Mononuclear cell (primary cell): ENCODE measurements at regions not wholly inside any gene's neighbourhood (a gene's known extent, or its start where the extent isn't known, plus 50 kb on each side); places are given as distances from the start of the nearest gene placed in this dataset.

Experiments
- H3K27me3 ChIP-seq: 2 replicates; pipeline ENCODE4 v1.6.0; 2011; ENCODE audit warnings: low read length, control low read depth; ENCODE audit not compliant: insufficient read depth
- H3K4me1 ChIP-seq: 2 replicates; pipeline ENCODE4 v1.5.1; 2011; ENCODE audit warnings: mild to moderate bottlenecking, low read length, control low read depth; ENCODE audit not compliant: insufficient read depth
- H3K4me3 ChIP-seq: 2 replicates; pipeline ENCODE4 v1.5.1; 2011; ENCODE audit warnings: mild to moderate bottlenecking, low read length, moderate library complexity
- H3K9me3 ChIP-seq: 2 replicates; pipeline ENCODE4 v1.5.1; 2011; ENCODE audit warnings: low read depth, mild to moderate bottlenecking, control low read depth, low read length

- no peaks in the 10 kb centered on the region for H3K4me1 ChIP-seq
- H3K27me3 ChIP-seq, result no peaks in the 10 kb centered on the region
- H3K4me3 ChIP-seq, result no peak overlapping the region
- H3K9me3 ChIP-seq, result no peaks in the 10 kb centered on the region
Measured at GRCh38 chr5:61854531-61854930, 451.5 kb upstream of the KIF2A start.

- H3K9me3 ChIP-seq, result no peaks in the 10 kb centered on the region
- H3K4me3 ChIP-seq, result no peak overlapping the region
- H3K27me3 ChIP-seq, result no peaks in the 10 kb centered on the region
- H3K4me1 ChIP-seq, result no peaks in the 10 kb centered on the region
Measured at GRCh38 chr5:61860978-61861377, 445.0 kb upstream of the KIF2A start.

- Histone ChIP-seq H3K27me3 (no peaks in the 10 kb centered on the region), H3K4me1 (no peaks in the 10 kb centered on the region), H3K9me3 (no peaks in the 10 kb centered on the region), H3K4me3 (no peak overlapping the region)
Measured at GRCh38 chr5:61866930-61867329, 439.1 kb upstream of the KIF2A start.

- H3K4me3 ChIP-seq, result no peak overlapping the region
- H3K27me3 ChIP-seq, result no peaks in the 10 kb centered on the region
- no peaks in the 10 kb centered on the region for H3K9me3 ChIP-seq
- no peaks in the 10 kb centered on the region for H3K4me1 ChIP-seq
Measured at GRCh38 chr5:61869333-61869732, 436.7 kb upstream of the KIF2A start.

- Histone ChIP-seq H3K4me3 (no peak overlapping the region), H3K27me3 (no peaks in the 10 kb centered on the region), H3K4me1 (no peaks in the 10 kb centered on the region), H3K9me3 (no peaks in the 10 kb centered on the region)
Measured at GRCh38 chr5:61878471-61878870, 427.5 kb upstream of the KIF2A start.

- Histone ChIP-seq H3K27me3 (no peaks in the 10 kb centered on the region), H3K4me3 (no peak overlapping the region), H3K9me3 (no peaks in the 10 kb centered on the region), H3K4me1 (no peaks in the 10 kb centered on the region)
Measured at GRCh38 chr5:61881821-61882487, 424.1 kb upstream of the KIF2A start.

GRCh38 chr5:61882901-61883500, 423.0 kb upstream of the KIF2A start:
- no peaks in the 10 kb centered on the region for H3K9me3 ChIP-seq
- H3K27me3 ChIP-seq, result no peaks in the 10 kb centered on the region
- no peaks in the 10 kb centered on the region for H3K4me1 ChIP-seq

GRCh38 chr5:61884252-61884855, 421.7 kb upstream of the KIF2A start:
- H3K4me3 ChIP-seq, result no peak overlapping the region
- H3K27me3 ChIP-seq, result no peaks in the 10 kb centered on the region
- H3K4me1 ChIP-seq, result no peaks in the 10 kb centered on the region
- H3K9me3 ChIP-seq, result no peaks in the 10 kb centered on the region

More at GRCh38 chr5:61882901-61883500, 423.0 kb upstream of the KIF2A start:
- no peak overlapping the region for H3K4me3 ChIP-seq

GRCh38 chr5:61886214-61886613, 419.8 kb upstream of the KIF2A start:
- H3K27me3 ChIP-seq, result no peaks in the 10 kb centered on the region
- H3K4me3 ChIP-seq, result no peak overlapping the region
- H3K4me1 ChIP-seq, result no peaks in the 10 kb centered on the region
- H3K9me3 ChIP-seq, result no peaks in the 10 kb centered on the region

GRCh38 chr5:61887271-61887670, 418.7 kb upstream of the KIF2A start:
- Histone ChIP-seq H3K4me3 (no peak overlapping the region), H3K9me3 (no peaks in the 10 kb centered on the region)

GRCh38 chr5:61894046-61894445, 412.0 kb upstream of the KIF2A start:
- H3K27me3 ChIP-seq, result no peaks in the 10 kb centered on the region
- H3K4me3 ChIP-seq, result no peak overlapping the region
- H3K4me1 ChIP-seq, result no peaks in the 10 kb centered on the region
- H3K9me3 ChIP-seq, result peaks cover 7% of the 10 kb centered on the region

More at GRCh38 chr5:61887271-61887670, 418.7 kb upstream of the KIF2A start:
- Histone ChIP-seq H3K27me3 (no peaks in the 10 kb centered on the region), H3K4me1 (no peaks in the 10 kb centered on the region)

- no peaks in the 10 kb centered on the region for H3K4me1 ChIP-seq
- peaks cover 7% of the 10 kb centered on the region for H3K9me3 ChIP-seq
- H3K27me3 ChIP-seq, result no peaks in the 10 kb centered on the region
- no peak overlapping the region for H3K4me3 ChIP-seq
Measured at GRCh38 chr5:61896811-61897210, 409.2 kb upstream of the KIF2A start.

GRCh38 chr5:61897251-61897650, 408.8 kb upstream of the KIF2A start:
- no peaks in the 10 kb centered on the region for H3K4me1 ChIP-seq
- H3K4me3 ChIP-seq, result no peak overlapping the region
- no peaks in the 10 kb centered on the region for H3K27me3 ChIP-seq
- H3K9me3 ChIP-seq, result peaks cover 7% of the 10 kb centered on the region

- Histone ChIP-seq H3K4me3 (no peak overlapping the region), H3K9me3 (no peaks in the 10 kb centered on the region), H3K27me3 (no peaks in the 10 kb centered on the region), H3K4me1 (no peaks in the 10 kb centered on the region)
Measured at GRCh38 chr5:61901997-61902396, 404.0 kb upstream of the KIF2A start.

- Histone ChIP-seq H3K4me3 (no peak overlapping the region), H3K4me1 (no peaks in the 10 kb centered on the region), H3K27me3 (no peaks in the 10 kb centered on the region), H3K9me3 (no peaks in the 10 kb centered on the region)
Measured at GRCh38 chr5:61904730-61905129, 401.3 kb upstream of the KIF2A start.

GRCh38 chr5:61905613-61906012, 400.4 kb upstream of the KIF2A start:
- no peaks in the 10 kb centered on the region for H3K4me1 ChIP-seq
- H3K27me3 ChIP-seq, result no peaks in the 10 kb centered on the region
- H3K9me3 ChIP-seq, result no peaks in the 10 kb centered on the region
- no peak overlapping the region for H3K4me3 ChIP-seq
